Islet precursor cell (in vitro differentiated cells): ENCODE measurements at regions not wholly inside any gene's neighbourhood (a gene's known extent, or its start where the extent isn't known, plus 50 kb on each side); places are given as distances from the start of the nearest gene placed in this dataset.
A peak's percentile ranks its signal among the peaks of the same experiment; 100 is the strongest.
"Not testable (repeated sequence)": the region's sequence is repeated elsewhere in the genome, so short reads cannot be mapped to it uniquely, and the experiment has no call there.

ENCODE experiments used
- DNase-seq: peaks from one replicate; pipeline ENCODE4 v3.0.0-alpha.2; 2018

- DNase-seq, result no peak
Observed at GRCh38 chr13:38147050-38147449, 202.6 kb upstream of the UFM1 start.

- DNase-seq, result no peak
Observed at GRCh38 chr13:38141792-38142191, 207.9 kb upstream of the UFM1 start.

GRCh38 chr13:38135592-38135991 lies 214.1 kb upstream of the UFM1 start:
- no peak for DNase-seq

GRCh38 chr13:38121267-38121666 lies 228.4 kb upstream of the UFM1 start:
- no peak for DNase-seq

- no peak for DNase-seq
Observed at GRCh38 chr13:38103851-38104250, 234.3 kb upstream of the TRPC4 start.

- no peak for DNase-seq
Observed at GRCh38 chr13:38099751-38100150, 230.2 kb upstream of the TRPC4 start.

GRCh38 chr13:38093425-38093824 lies 223.9 kb upstream of the TRPC4 start:
- DNase-seq, result no peak

GRCh38 chr13:38090913-38091312 lies 221.3 kb upstream of the TRPC4 start:
- DNase-seq, result no peak

- no peak for DNase-seq
Observed at GRCh38 chr13:38086721-38087120, 217.1 kb upstream of the TRPC4 start.

- DNase-seq, result no peak
Observed at GRCh38 chr13:38086013-38086412, 216.4 kb upstream of the TRPC4 start.

GRCh38 chr13:38073931-38074330 lies 204.4 kb upstream of the TRPC4 start:
- no peak for DNase-seq

- no peak for DNase-seq
Observed at GRCh38 chr13:38072696-38073095, 203.1 kb upstream of the TRPC4 start.

GRCh38 chr13:38071340-38071739 lies 201.8 kb upstream of the TRPC4 start:
- not testable (repeated sequence) for DNase-seq

- DNase-seq, result no peak
Observed at GRCh38 chr13:38053896-38054295, 184.3 kb upstream of the TRPC4 start.

GRCh38 chr13:38046049-38046376 lies 176.4 kb upstream of the TRPC4 start:
- DNase-seq, result no peak

- DNase-seq, result peak; percentile 62
Observed at GRCh38 chr13:38045278-38046048, 175.9 kb upstream of the TRPC4 start.

- DNase-seq, result no peak
Observed at GRCh38 chr13:38044067-38044466, 174.5 kb upstream of the TRPC4 start.

- no peak for DNase-seq
Observed at GRCh38 chr13:38042771-38043170, 173.2 kb upstream of the TRPC4 start.

- no peak for DNase-seq
Observed at GRCh38 chr13:38024431-38024830, 154.9 kb upstream of the TRPC4 start.

GRCh38 chr13:38017320-38017719 lies 147.7 kb upstream of the TRPC4 start:
- no peak for DNase-seq

GRCh38 chr13:38013676-38014075 lies 144.1 kb upstream of the TRPC4 start:
- DNase-seq, result no peak

- no peak for DNase-seq
Observed at GRCh38 chr13:38012096-38012495, 142.5 kb upstream of the TRPC4 start.

- DNase-seq, result no peak
Observed at GRCh38 chr13:38008636-38009035, 139.1 kb upstream of the TRPC4 start.

GRCh38 chr13:38002606-38003005 lies 133.0 kb upstream of the TRPC4 start:
- DNase-seq, result no peak

- DNase-seq, result no peak
Observed at GRCh38 chr13:37997641-37998040, 128.1 kb upstream of the TRPC4 start.
